Ascending aorta (tissue), 2 donors: ENCODE measurements at regions not wholly inside any gene's neighbourhood (a gene's known extent, or its start where the extent isn't known, plus 50 kb on each side); places are given as distances from the start of the nearest gene placed in this dataset.

ENCODE experiments used
- DNase-seq, 2 donors: peaks; one replicate each; pipeline ENCODE4 v3.0.0-alpha.2; 2019; ENCODE audit warnings: low spot score in 2 of 2
- H3K27ac ChIP-seq, 2 donors: fragments of 200-600 bp; sonication (generic); one replicate each; pipeline ENCODE4 v1.5.1; 2016 to 2017; ENCODE audit warnings: mild to moderate bottlenecking in 1 of 2
- H3K27me3 ChIP-seq: fragments of 200-600 bp; sonication (generic); one replicate; pipeline ENCODE4 v1.5.1; 2017
- H3K36me3 ChIP-seq, 2 donors: fragments of 200-600 bp; sonication (generic); one replicate each; pipeline ENCODE4 v1.5.1; 2016
- H3K4me1 ChIP-seq, 2 donors: fragments of 200-600 bp; sonication (generic); one replicate each; pipeline ENCODE4 v1.5.1; 2016 to 2017; ENCODE audit warnings: mild to moderate bottlenecking in 1 of 2
- H3K4me3 ChIP-seq, 2 donors: fragments of 200-600 bp; sonication (generic); one replicate each; pipeline ENCODE4 v1.5.1; 2016 to 2017; ENCODE audit warnings: mild to moderate bottlenecking in 1 of 2
- H3K9me3 ChIP-seq, 2 donors: fragments of 200-600 bp; sonication (generic); one replicate each; pipeline ENCODE4 v1.5.1; 2016
- CTCF ChIP-seq, 3 experiments: fragments of 200-600 bp in 2 of 3; fragments of 450-650 bp in 1 of 3; sonication (generic) in 2 of 3; IDR thresholded peaks; one replicate each; pipeline ENCODE4 v1.5.1; 2016 to 2019; ENCODE audit warnings: antibody characterized with exemption in 3 of 3, mild to moderate bottlenecking in 1 of 3, moderate library complexity in 1 of 3
- intact Hi-C: fragments of 100-400 bp; cut with DNase I; formaldehyde crosslinking; loops from one replicate; pipeline ENCODE4 v1.15.1; 2023

GRCh38 chr5:75002271-75002670 is 50.1 kb downstream of the GCNT4 start:
- no peak for DNase-seq
- H3K36me3 ChIP-seq: no peaks in the 10 kb centered on the region
- no peaks in the 10 kb centered on the region for H3K4me1 ChIP-seq
- peaks cover 0 to 5% of the 10 kb centered on the region in 2 donors for H3K9me3 ChIP-seq
- no peak for TF ChIP-seq CTCF (IDR thresholded peaks at IDR 0.05)
- no peaks in the 10 kb centered on the region for H3K27me3 ChIP-seq
- H3K27ac ChIP-seq: no peak overlapping the region
- intact Hi-C loops: no loop called here
- H3K4me3 ChIP-seq: no peak overlapping the region

DNA sequence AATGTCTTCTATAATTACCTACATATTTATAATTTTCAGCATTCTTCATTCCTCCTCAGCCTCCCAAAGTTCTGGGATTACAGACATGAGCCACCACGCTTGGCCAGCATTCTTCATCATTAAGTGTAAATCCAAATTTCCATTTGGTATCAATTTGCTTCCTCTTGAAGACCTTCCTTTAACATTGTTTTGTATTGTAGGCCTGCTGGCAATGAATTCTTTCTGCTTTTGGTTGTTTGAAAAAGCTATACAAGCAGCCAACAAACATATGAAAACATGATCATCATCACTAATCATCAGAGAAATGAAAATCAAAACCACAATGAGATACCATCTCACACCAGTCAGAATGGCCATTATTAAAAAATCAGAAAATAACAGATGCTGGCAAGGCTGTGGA is 56.4 kb downstream of the GCNT4 start:
- no peaks in the 10 kb centered on the region for H3K9me3 ChIP-seq
- no peak overlapping the region for H3K4me3 ChIP-seq
- intact Hi-C loops: loop anchor here (10.0 kb wide), 1 partner anchor 89 kb away; no protein-coding TSS in a partner anchor

DNA sequence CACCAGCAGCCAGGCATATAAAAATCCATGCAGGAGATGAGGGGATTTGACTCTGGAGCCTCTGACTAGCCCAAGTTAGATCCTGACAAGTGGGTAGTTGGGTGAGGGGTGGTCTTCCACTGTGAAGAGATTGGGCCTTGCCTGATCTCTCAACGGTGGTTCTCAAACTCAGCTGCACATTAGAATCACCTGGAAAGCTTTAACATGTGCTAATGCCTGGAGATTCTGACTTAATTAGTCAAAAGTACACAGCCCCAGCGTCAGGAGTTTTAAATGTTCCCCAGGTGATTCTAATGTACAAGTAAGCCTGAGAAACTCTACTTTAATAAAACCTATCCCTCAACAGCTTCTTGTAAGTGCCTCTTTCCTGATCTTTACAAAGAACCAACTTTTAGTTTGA is 57.5 kb downstream of the GCNT4 start:
- no peaks in the 10 kb centered on the region for H3K27me3 ChIP-seq
- H3K9me3 ChIP-seq: no peaks in the 10 kb centered on the region
- H3K27ac ChIP-seq: no peak overlapping the region
- H3K4me1 ChIP-seq: no peaks in the 10 kb centered on the region
- intact Hi-C loops: loop anchor here (10.0 kb wide), 1 partner anchor 90 kb away; no protein-coding TSS in a partner anchor
- DNase-seq: no peak
- no peak for TF ChIP-seq CTCF (IDR thresholded peaks at IDR 0.05)
- no peaks in the 10 kb centered on the region for H3K36me3 ChIP-seq
- H3K4me3 ChIP-seq: no peak overlapping the region

More for the DNA sequence above, 56.4 kb downstream of the GCNT4 start:
- H3K36me3 ChIP-seq: no peaks in the 10 kb centered on the region
- no peaks in the 10 kb centered on the region for H3K27me3 ChIP-seq
- H3K4me1 ChIP-seq: no peaks in the 10 kb centered on the region
- no peak overlapping the region for H3K27ac ChIP-seq
- no peak for DNase-seq
- TF ChIP-seq CTCF (IDR thresholded peaks at IDR 0.05): no peak

DNA sequence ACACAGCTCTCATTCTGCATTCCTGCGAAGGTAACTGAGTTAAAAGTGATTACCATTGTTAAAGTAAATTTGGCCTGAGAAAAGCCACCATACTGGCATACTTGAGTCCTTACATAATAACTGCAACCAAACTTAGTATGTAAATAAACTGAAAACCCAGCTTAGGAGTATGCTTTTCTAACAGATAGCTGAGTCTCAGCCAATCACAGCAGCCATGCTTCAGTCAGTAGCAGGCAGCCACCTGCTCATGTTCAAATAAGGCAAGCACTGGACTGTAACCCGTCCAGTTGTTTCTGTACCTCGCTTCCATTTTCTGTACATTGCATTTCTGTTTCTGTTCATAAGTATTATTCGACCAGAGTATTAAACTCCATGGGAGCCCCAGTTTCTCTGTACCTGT is 58.6 kb downstream of the GCNT4 start:
- intact Hi-C loops: loop anchor here (10.0 kb wide), 1 partner anchor 91 kb away; no protein-coding TSS in a partner anchor
- Histone ChIP-seq H3K27me3 (no peaks in the 10 kb centered on the region), H3K4me3 (no peak overlapping the region), H3K27ac (no peak overlapping the region), H3K9me3 (peaks cover 0 to 2% of the 10 kb centered on the region in 2 donors), H3K36me3 (no peaks in the 10 kb centered on the region), H3K4me1 (no peaks in the 10 kb centered on the region)
- no peak for TF ChIP-seq CTCF (IDR thresholded peaks at IDR 0.05)
- no peak for DNase-seq

GRCh38 chr5:74992791-74993190 is 59.6 kb downstream of the GCNT4 start:
- DNase-seq: no peak
- intact Hi-C loops: loop anchor here (10.0 kb wide), 1 partner anchor 92 kb away; no protein-coding TSS in a partner anchor
- Histone ChIP-seq H3K27me3 (no peaks in the 10 kb centered on the region), H3K4me1 (no peaks in the 10 kb centered on the region), H3K4me3 (no peak overlapping the region), H3K27ac (no peak overlapping the region), H3K9me3 (peaks cover 0 to 9% of the 10 kb centered on the region in 2 donors), H3K36me3 (no peaks in the 10 kb centered on the region)
- no peak for TF ChIP-seq CTCF (IDR thresholded peaks at IDR 0.05)

- no peak overlapping the region for H3K27ac ChIP-seq
- no peaks in the 10 kb centered on the region for H3K4me1 ChIP-seq
- intact Hi-C loops: loop anchor here (10.0 kb wide), 1 partner anchor 93 kb away; no protein-coding TSS in a partner anchor
- no peaks in the 10 kb centered on the region for H3K27me3 ChIP-seq
- H3K36me3 ChIP-seq: no peaks in the 10 kb centered on the region
- H3K4me3 ChIP-seq: no peak overlapping the region
- no peak for TF ChIP-seq CTCF (IDR thresholded peaks at IDR 0.05)
- DNase-seq: no peak
- H3K9me3 ChIP-seq: peaks cover 0 to 9% of the 10 kb centered on the region in 2 donors
Measured at GRCh38 chr5:74991522-74991921, 60.8 kb downstream of the GCNT4 start.
